ENCODE measurements at regions not wholly inside any gene's neighbourhood (a gene's known extent, or its start where the extent isn't known, plus 50 kb on each side); places are given as distances from the start of the nearest gene placed in this dataset.

DNA sequence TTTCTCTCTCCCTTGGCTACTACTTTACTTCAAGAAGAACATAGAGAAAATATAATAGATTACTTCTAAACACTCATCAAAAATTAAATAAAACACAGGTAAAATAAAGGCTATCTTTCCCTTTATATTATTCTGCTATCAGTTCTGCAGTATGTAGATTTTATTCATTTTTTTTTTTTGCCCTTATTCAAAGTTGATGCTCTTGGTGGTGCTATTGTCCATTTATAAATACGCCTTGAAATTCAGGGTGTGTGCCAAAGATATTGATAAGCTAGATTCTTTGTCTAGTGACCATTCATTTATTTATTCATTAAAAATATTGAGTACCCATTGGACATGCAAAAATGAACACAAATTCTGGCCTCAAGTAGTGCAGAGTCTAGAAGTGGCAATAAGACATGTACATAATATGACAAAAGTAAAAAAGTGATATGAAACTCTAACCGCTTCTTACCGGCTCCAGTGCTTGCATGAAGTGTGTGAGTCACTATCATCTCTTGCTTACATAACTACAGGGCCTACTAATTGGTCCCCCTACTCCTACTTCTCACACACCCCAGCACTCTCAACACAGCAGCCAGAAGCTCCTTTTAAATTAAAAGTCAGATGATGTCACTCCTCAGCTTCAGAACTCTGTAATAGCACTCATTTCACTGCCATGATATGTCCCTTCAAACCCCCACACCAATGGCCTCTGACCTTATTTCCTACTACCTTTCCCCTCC lies 208.3 kb upstream of the FANCL start:
- no peak for DNase-seq (ENCODE audit: low read depth in 2 of 2)

DNA sequence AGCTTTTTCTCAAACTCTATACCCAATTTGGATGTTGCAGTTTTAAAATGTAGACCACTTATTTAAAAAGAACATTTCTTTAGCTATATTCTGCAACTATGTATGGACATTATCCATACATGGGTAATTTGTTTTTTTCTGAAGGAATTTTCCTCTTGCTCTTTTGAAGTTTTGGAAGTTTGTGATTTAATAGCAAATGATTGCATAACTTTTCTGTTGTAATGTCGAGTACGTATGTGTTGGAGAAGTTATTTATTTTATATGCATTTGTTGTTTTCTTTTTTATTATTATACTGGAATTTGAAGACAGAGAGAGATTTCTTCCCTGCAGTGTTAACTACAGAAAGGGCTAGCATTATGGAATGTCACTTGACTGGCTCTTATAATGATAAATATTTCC lies 207.7 kb upstream of the FANCL start:
- DNase-seq (ENCODE audit: low read depth in 2 of 2): no peak

GRCh38 chr2:58448065-58448507 lies 207.0 kb upstream of the FANCL start:
- DNase-seq (ENCODE audit: low read depth in 2 of 2): peak in 1 of 2 donors; percentile 12

DNA sequence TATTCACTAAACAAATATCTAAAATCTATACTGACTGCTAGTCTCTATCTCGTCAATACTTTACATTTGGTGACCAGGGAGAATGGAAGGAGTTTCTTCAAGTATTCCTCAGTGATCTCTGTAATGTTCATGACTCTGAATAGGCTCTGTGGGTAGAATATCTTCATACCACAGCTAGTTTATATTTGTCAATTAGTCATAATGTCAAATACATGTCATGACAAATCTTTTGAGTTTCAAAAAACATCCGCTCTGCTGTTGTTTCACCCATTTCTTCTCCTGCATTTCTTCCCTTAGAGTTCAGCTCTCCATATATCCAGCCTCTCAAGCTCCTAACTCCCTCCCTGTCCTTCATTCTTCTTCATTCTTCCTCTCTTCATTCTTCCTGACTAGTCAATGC lies 206.5 kb upstream of the FANCL start:
- DNase-seq (ENCODE audit: low read depth in 2 of 2): no peak

DNA sequence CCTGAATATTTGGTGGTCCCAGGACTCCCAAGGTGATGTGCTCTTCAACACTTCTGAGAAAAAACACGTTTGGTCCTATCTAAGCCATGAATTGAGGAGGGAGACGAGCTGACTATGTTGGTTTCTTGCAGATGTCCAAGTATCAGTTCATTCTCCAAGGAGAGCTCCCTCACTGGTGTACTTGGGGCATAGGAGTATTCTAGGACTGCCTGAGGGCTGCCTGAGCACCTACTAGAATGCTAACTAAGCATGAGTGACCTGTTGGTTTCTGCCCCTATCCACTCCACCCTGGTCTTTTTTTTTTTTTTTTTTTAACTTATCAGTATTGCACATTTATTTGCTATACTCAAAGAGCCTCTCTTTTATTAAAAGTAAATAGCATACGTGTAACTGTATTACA lies 200.5 kb upstream of the FANCL start:
- no peak for DNase-seq (ENCODE audit: low read depth in 2 of 2)

GRCh38 chr2:58436872-58437271 lies 195.7 kb upstream of the FANCL start:
- DNase-seq (ENCODE audit: low read depth in 2 of 2): no peak

- no peak for DNase-seq (ENCODE audit: low read depth in 2 of 2)
Measured at GRCh38 chr2:58435246-58435645, 194.1 kb upstream of the FANCL start.

DNA sequence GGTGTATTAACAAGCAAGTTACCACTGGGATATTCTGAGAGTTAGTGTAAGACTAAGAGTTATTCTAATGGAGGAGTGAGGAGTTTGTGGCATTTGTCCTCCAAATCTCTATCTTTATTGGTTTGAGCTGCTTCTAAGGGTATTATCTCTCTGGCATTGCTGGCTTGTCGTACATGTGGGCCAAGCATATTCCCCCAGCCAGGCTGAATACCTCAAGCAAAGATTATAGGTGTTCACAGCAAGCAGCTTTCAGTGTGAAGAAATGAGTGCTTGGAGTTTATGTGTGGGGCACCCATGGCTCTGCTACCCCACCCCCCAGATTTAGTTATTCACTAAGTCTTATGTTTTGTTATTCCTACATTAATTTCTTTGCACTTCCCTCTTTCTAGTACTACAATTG lies 193.6 kb upstream of the FANCL start:
- no peak for DNase-seq (ENCODE audit: low read depth in 2 of 2)

- no peak for DNase-seq (ENCODE audit: low read depth in 2 of 2)
Measured at GRCh38 chr2:58432491-58433170, 191.5 kb upstream of the FANCL start.

- DNase-seq (ENCODE audit: low read depth in 2 of 2): no peak
Measured at GRCh38 chr2:58429014-58429875, 188.1 kb upstream of the FANCL start.

DNA sequence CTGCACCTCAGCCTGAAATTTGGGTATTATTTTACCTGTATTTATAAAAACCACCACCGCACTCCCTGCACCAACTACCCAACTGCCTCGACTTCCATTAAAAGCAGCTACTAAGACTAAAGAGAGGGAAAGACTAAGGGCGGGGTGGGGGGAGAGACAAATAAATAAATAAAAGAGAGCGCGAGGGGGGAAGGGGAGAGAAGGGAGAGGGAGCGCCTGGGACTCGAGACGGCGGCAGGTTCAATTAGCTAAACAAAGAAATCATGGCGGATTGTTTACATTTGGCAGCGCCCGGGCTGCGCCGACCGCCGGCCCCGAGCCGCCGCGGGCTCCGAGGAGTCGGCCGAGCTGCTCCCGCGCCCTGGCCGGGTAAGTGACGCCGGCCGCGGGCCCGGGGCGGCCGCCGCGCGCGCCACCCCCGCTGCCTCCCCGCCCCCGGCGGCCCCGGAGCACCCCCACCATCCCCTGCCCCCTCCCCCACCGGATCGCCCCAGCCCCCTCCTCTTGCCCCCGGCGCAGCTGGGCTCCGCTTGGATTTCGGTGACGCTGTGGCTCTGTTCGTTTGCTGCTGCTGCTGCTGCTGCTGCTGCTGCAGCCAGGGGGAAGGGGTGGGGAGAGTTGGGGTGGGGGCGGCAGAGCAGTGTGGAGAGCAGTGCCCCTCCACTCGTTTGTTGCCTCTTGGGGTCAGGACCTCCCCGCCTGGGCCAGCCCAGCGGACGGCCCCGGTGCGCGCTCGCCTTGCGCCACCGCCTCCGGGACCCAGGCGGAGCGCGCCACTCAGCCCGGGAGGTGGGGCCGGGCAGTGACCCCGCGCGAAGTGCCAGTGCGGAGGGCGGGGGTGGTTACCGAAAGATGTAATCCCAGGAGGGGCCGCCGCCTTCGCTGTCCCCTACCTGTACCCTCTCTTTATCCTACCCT lies 187.2 kb upstream of the FANCL start:
- DNase-seq (ENCODE audit: low read depth in 2 of 2): no peak

GRCh38 chr2:58427572-58428095 lies 186.5 kb upstream of the FANCL start:
- DNase-seq (ENCODE audit: low read depth in 2 of 2): no peak

DNA sequence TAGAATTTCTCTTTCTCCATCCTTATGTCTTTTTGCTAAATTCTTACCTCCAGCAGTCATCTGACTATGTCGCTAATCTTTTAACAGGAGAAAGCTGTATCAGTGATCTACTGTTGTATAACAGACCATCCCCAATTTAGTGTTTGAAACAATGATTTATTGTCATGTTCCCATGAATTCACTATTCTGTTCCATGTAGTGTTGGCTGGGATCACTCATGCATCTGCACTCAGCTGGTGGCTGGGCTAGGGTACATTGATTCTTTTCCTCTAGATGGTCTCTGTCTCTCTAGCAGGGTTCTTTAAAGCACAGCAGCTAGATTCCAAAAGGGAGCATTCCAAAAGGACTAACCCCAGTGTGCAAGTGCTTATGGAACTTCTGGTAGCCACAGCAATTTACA lies 184.2 kb upstream of the FANCL start:
- no peak for DNase-seq (ENCODE audit: low read depth in 2 of 2)

DNA sequence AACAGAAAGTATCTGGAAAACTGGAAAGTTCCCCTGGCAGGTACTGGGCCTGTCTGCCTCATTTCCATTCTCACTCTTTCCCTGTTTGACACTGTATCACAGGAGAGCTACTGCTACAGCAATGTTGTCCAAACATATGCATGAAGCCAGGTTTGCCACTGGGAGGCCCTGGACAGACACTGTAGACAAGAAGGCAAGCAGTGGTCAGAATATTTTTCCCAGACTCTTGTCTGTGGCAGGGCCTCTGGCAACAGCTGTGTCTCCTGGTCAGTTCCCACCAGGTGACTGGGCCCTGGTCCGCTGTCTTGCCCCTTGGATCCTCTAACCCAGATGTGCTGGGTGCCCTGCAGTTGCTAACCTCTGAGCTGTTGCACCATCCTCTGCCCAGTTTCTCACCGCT lies 178.9 kb upstream of the FANCL start:
- no peak for DNase-seq (ENCODE audit: low read depth in 2 of 2)

- no peak for DNase-seq (ENCODE audit: low read depth in 2 of 2)
Measured at GRCh38 chr2:58416696-58417095, 175.6 kb upstream of the FANCL start.

GRCh38 chr2:58414506-58414905 lies 173.4 kb upstream of the FANCL start:
- no peak for DNase-seq (ENCODE audit: low read depth in 2 of 2)

DNA sequence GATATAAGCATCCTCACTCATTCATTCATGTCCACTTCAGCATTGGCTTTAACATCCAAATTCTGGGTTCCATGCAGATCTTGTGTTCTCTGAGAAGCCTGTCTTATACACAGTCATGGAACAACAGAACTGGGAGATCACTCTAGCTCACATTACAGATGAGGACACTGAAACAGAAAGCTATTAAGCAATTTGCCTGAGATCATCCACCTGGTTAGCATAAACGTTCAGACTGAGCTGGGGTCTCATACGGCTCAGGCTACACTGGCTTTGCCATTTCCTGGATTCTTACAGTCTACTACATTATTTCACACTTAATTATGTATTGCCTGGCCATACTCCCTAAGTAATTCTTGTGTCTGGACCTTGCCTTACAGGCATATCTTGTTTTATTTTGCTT lies 169.4 kb upstream of the FANCL start:
- DNase-seq (ENCODE audit: low read depth in 2 of 2): no peak

DNA sequence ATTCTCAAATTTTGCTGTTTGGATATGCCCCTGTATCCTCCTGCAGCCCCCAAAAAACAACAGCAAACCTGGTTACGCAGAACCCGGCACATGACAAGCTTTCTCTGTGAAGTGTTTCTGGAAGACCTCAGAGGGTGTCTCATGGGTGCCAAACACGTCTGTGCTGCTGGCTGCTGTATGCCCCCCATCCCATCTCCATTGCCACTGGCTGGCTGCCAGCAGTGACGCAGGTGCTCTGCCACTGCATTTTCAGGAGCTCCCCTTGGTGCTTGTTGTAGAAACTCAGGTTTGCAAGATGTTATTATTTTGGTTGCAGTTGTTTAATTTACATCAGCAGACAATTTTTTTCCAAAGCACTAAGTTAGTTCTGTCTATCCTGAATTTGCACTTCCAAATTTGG lies 166.4 kb upstream of the FANCL start:
- no peak for DNase-seq (ENCODE audit: low read depth in 2 of 2)

DNA sequence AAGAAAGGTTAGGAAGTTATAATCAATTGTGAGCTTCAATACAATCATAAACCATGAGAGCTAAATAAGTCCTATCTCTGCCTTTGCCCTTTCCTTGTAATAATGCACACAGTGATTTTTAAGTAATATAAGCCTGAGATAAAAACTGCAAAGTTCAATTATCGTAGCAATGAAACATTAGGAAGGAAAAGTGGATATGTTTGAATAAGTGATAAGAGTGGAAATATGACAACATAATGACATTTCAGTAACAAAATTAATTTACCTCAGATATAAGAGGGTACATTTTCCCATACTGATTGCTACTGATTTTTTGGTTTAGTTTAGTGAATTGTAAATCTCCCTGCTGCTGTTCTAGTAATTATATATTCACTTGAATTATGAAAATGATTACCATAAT lies 164.2 kb upstream of the FANCL start:
- DNase-seq (ENCODE audit: low read depth in 2 of 2): no peak

DNA sequence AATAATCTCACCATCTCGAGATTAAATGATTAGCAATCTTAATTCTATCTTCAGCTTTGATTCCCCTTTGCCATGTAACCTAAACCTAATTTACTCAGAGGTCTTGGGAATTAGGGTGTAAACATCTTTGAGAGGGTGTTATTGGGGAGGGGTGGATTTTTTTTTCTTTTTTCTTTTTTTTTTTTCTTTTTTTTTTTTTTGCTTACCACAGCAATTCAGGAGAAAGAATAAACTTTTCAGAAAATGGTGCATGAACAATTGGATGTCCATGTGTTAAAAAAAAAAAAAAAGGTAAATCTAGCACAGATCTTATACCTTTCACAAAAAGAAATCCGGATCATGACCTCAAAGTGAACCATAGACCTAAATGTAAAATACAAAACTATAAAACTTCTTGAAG lies 160.8 kb upstream of the FANCL start:
- no peak for DNase-seq (ENCODE audit: low read depth in 2 of 2)

GRCh38 chr2:58398406-58398805 lies 157.3 kb upstream of the FANCL start:
- DNase-seq (ENCODE audit: low read depth in 2 of 2): no peak
